ENCODE measurements at regions not wholly inside any gene's neighbourhood (a gene's known extent, or its start where the extent isn't known, plus 50 kb on each side); places are given as distances from the start of the nearest gene placed in this dataset.

DNA sequence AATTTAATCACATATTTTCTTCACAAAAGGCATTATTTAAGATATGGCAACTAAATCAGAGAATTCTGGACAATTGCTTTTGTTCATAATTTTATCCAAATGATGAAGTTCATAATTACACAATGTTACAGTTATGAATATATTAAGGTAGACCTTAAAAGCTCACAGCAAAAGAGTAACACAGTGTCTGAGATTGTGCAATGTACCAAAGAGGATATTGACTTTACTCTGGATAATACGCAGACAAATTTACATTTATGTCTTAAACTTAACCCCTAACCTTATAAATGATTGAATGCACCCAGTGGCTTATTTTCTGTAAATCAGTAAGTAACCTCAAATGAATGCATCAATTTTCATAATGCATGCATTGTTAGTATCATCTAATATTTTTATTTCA is 216.2 kb upstream of the SAMSN1 start:
- no peak for TF ChIP-seq CTCF (optimal IDR thresholded peaks at IDR 0.05 in 1 of 3, IDR thresholded peaks at IDR 0.05 in 1 of 3, conservative IDR thresholded peaks at IDR 0.05 in 1 of 3; ENCODE audit: extremely low read depth in 1 of 3, insufficient read depth in 2 of 3, low read length in 3 of 3)
- no peak for TF ChIP-seq EZH2 (IDR thresholded peaks at IDR 0.05; ENCODE audit: low read length)
- dilution Hi-C loops (cut with MboI; ENCODE audit: extremely low pct_ligation_motif_present, low sequenced_read_pairs): loop anchor here (25.0 kb wide), 1 partner anchor 325 kb away; no protein-coding TSS in a partner anchor
- no peaks in the 10 kb centered on the region for H3K9me3 ChIP-seq (ENCODE audit: control insufficient read depth, low read depth, low read length)
- no peak overlapping the region for H2AFZ ChIP-seq (ENCODE audit: control insufficient read depth, low read length)
- H3K27me3 ChIP-seq (ENCODE audit: control insufficient read depth, extremely low read depth, insufficient read depth, low read length): no peaks in the 10 kb centered on the region
- no peak overlapping the region for H3K27ac ChIP-seq (ENCODE audit: control insufficient read depth, insufficient read depth, low read length)
- no peaks in the 10 kb centered on the region for H3K9me1 ChIP-seq (ENCODE audit: control insufficient read depth, extremely low read depth, insufficient read depth, low read length)
- H3K79me2 ChIP-seq (ENCODE audit: control insufficient read depth, insufficient read depth, low read length): no peaks in the 10 kb centered on the region
- no peaks in the 10 kb centered on the region for H3K36me3 ChIP-seq (ENCODE audit: control insufficient read depth in 2 of 2, extremely low read depth in 1 of 2, insufficient read depth in 2 of 2, low read length in 2 of 2)
- H3K4me2 ChIP-seq (ENCODE audit: control insufficient read depth, extremely low read depth, insufficient read depth, low read depth, low read length): no peak overlapping the region
- FAIRE-seq: no peak
- no peaks in the 10 kb centered on the region for H3K4me1 ChIP-seq (ENCODE audit: control insufficient read depth, extremely low read depth, insufficient read depth, low read length)
- no peak overlapping the region for H3K9ac ChIP-seq (ENCODE audit: control insufficient read depth, extremely low read depth, insufficient read depth, low read length)
- DNase-seq (ENCODE audit: low read depth, low spot score): no peak
- no peaks in the 10 kb centered on the region for H4K20me1 ChIP-seq (ENCODE audit: control insufficient read depth, extremely low read depth, insufficient read depth, low read length)
- no peak overlapping the region for H3K4me3 ChIP-seq (ENCODE audit: control insufficient read depth in 2 of 3, extremely low read depth in 1 of 3, insufficient read depth in 2 of 3, low read depth in 1 of 3, low read length in 3 of 3)

DNA sequence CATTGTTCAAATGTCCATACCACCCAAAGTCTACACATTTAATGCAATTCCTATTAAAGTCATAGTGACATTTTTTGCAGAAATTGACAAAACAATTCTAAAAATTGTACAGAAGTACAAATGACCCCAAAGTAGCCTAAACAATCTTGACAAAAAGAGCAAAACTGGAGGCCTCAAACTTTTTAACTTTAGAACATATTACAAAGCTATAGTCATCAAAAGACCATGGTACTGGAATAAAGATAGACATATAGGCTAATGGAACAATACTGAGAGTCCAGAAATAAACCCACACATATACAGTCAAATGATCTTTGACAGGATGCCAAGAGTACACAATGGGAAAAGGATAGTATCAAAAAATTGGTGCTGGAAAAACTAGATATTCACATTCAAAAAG is 213.2 kb upstream of the SAMSN1 start:
- no peaks in the 10 kb centered on the region for H3K9me3 ChIP-seq (ENCODE audit: control insufficient read depth, low read depth, low read length)
- H4K20me1 ChIP-seq (ENCODE audit: control insufficient read depth, extremely low read depth, insufficient read depth, low read length): no peaks in the 10 kb centered on the region
- FAIRE-seq (no peak), DNase-seq (ENCODE audit: low read depth, low spot score) (no peak)
- H3K4me1 ChIP-seq (ENCODE audit: control insufficient read depth, extremely low read depth, insufficient read depth, low read length): no peaks in the 10 kb centered on the region
- H3K4me2 ChIP-seq (ENCODE audit: control insufficient read depth, extremely low read depth, insufficient read depth, low read depth, low read length): no peak overlapping the region
- TF ChIP-seq EZH2 (IDR thresholded peaks at IDR 0.05; ENCODE audit: low read length): no peak
- no peak for TF ChIP-seq CTCF (optimal IDR thresholded peaks at IDR 0.05 in 1 of 3, IDR thresholded peaks at IDR 0.05 in 1 of 3, conservative IDR thresholded peaks at IDR 0.05 in 1 of 3; ENCODE audit: extremely low read depth in 1 of 3, insufficient read depth in 2 of 3, low read length in 3 of 3)
- no peaks in the 10 kb centered on the region for H3K79me2 ChIP-seq (ENCODE audit: control insufficient read depth, insufficient read depth, low read length)
- no peak overlapping the region for H2AFZ ChIP-seq (ENCODE audit: control insufficient read depth, low read length)
- H3K36me3 ChIP-seq (ENCODE audit: control insufficient read depth in 2 of 2, extremely low read depth in 1 of 2, insufficient read depth in 2 of 2, low read length in 2 of 2): no peaks in the 10 kb centered on the region
- H3K27ac ChIP-seq (ENCODE audit: control insufficient read depth, insufficient read depth, low read length): no peak overlapping the region
- H3K4me3 ChIP-seq (ENCODE audit: control insufficient read depth in 2 of 3, extremely low read depth in 1 of 3, insufficient read depth in 2 of 3, low read depth in 1 of 3, low read length in 3 of 3): no peak overlapping the region
- dilution Hi-C loops (cut with MboI; ENCODE audit: extremely low pct_ligation_motif_present, low sequenced_read_pairs): loop anchor here (25.0 kb wide), 1 partner anchor 322 kb away; no protein-coding TSS in a partner anchor
- H3K9me1 ChIP-seq (ENCODE audit: control insufficient read depth, extremely low read depth, insufficient read depth, low read length): no peaks in the 10 kb centered on the region
- no peak overlapping the region for H3K9ac ChIP-seq (ENCODE audit: control insufficient read depth, extremely low read depth, insufficient read depth, low read length)
- no peaks in the 10 kb centered on the region for H3K27me3 ChIP-seq (ENCODE audit: control insufficient read depth, extremely low read depth, insufficient read depth, low read length)
